HG03135 (cell line): ENCODE measurements at regions not wholly inside any gene's neighbourhood (a gene's known extent, or its start where the extent isn't known, plus 50 kb on each side); places are given as distances from the start of the nearest gene placed in this dataset.
"Not testable (repeated sequence)": the region's sequence is repeated elsewhere in the genome, so short reads cannot be mapped to it uniquely, and the experiment has no call there.

Experiments
- ATAC-seq: cut with Tn5 transposase; IDR thresholded peaks from one replicate; pipeline ENCODE4 v1.9.1; 2021; ENCODE audit warnings: mild to moderate bottlenecking, moderate library complexity; ENCODE audit not compliant: unreplicated experiment

- no peak for ATAC-seq
Measured at GRCh38 chr4:123133397-123134050, 211.1 kb upstream of the NUDT6 start.

DNA sequence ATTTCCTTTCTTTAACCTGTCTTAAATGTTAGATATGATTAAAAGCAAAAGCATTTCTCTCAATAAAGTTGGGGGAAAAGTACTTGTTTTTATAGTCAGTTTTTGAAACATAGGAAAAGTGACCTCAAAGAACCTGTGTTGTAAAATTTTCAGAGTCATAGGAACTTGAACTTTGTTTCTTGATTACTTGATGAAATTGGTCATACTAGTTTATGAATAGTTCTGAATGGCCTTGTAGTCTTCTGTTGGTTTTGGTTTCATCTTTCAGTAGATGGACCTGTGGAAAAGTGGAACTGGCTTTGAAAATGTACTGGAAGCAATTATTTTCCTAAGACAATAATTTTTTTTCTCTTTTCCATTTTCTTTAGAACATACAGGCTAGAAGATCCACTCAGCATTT lies 222.2 kb upstream of the NUDT6 start:
- no peak for ATAC-seq

DNA sequence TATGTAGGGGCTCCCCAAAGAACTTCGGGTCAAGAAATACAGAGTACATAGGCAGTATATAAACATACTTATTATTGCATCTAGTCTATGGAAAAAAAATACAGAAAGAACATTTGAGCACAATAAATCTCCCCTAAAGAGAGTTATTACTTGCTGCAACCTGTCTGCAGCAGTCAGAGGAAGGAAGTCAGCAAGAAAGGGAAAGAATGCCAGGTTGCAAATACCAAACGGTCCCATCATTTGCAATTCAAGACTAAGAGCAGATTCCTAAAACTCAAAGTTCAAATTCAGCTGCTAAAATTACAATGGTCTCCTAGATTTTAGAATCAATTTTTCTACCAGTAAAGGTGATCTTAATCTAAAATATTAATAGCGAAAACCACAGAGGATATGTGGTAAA lies 236.2 kb upstream of the NUDT6 start:
- ATAC-seq, result no peak

DNA sequence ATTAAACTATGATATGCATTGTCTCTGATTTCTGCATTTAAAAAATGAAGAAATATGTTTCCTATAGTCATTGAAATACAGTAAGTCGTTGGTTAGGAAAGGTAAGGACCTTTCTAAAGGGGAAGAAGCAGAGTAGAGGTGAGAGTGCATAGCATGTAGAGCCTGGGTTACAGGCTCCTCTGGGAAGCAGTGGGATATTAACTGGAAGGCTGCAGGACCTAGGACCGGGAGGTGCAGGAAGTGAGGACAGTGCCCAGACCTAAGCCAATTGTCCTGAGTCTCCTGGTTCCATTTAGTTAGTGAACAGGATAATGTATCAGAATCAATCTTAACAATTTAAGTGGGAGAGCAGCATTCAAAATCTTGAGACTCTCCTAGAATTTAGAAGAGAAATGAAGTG lies 237.1 kb upstream of the NUDT6 start:
- ATAC-seq, result no peak

- no peak for ATAC-seq
Measured at GRCh38 chr4:123162859-123163258, 233.7 kb upstream of the SPRY1 start.

DNA sequence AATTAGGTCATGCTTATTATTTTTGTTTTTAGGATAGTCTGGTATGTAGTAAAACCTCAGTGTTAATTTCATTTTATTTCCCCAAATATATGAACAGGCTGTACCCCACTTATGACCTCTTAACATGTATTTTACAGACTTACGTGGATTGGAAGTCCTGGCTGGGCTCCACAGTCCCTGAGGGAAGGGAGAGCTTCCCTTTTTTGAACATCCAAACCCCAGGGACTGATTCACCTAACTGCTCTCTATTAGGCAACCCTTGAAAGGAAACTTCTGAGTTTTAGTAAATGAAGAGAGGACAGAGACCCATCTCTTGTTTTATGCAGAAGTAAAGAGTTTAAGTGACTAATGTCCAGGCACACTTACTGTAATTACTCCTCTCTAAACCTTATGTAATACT lies 233.1 kb upstream of the SPRY1 start:
- no peak for ATAC-seq

- no peak for ATAC-seq
Measured at GRCh38 chr4:123166023-123166422, 230.6 kb upstream of the SPRY1 start.

- no peak for ATAC-seq
Measured at GRCh38 chr4:123167931-123168330, 228.7 kb upstream of the SPRY1 start.

- no peak for ATAC-seq
Measured at GRCh38 chr4:123168812-123169211, 227.8 kb upstream of the SPRY1 start.

DNA sequence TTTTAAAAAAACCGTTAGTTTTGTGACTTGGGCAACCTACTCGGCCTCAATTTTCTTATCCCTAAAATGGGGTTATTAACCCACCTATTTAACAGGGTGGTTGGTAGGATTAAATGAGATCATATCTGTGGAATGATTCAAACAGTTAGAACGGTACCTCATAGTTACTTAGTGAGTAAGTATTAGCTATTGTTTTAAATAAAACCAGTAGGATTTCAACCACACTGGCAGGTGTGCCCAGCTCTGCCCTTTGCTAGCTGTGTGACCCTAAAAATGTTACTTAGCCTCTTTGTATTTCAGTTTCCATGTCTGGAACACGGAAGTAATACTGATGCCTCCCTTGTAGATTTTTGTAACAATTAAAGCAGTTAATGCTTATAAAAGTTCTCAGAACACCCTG lies 225.8 kb upstream of the SPRY1 start:
- no peak for ATAC-seq

GRCh38 chr4:123176605-123177004 lies 220.0 kb upstream of the SPRY1 start:
- no peak for ATAC-seq

DNA sequence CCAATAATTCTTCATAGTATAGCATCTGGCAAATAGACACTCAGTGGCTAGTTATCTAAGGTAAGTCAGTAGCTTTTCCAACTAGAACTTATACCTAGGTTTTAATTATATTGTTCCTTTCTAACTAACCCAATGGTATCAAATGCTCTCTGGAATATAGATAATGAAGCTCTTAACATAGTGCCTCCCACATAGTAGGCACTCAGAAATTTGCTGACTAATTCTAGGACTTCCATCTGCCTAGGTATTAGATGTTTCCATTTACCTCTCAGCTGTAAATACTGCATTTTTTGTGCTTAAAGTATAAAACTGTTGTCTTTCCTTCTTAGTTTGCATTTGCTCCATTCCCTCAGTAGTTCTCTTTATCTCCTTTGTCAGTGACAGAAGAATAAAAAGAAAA lies 214.3 kb upstream of the SPRY1 start:
- no peak for ATAC-seq

- no peak for ATAC-seq
Measured at GRCh38 chr4:123183308-123183707, 213.3 kb upstream of the SPRY1 start.

DNA sequence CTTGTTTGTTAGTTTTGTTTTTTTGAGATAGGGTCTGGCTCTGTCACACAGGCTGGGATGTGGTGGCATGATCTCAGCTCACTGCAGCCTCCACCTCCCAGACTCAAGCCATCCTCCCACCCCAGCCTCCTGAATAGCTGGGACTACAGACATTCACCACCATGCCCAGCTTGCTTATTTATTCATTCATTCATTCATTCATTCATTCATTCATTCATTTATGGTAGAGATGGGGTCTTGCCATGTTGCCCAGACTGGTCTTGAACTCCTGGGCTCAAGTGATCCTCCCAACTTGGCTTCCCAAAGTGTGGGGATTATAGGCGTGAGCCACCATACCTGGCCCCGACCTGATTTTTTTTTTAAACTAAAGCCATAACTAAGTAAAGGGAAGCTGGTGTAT lies 212.8 kb upstream of the SPRY1 start:
- not testable (repeated sequence) for ATAC-seq

GRCh38 chr4:123186731-123187130 lies 209.9 kb upstream of the SPRY1 start:
- ATAC-seq, result no peak

DNA sequence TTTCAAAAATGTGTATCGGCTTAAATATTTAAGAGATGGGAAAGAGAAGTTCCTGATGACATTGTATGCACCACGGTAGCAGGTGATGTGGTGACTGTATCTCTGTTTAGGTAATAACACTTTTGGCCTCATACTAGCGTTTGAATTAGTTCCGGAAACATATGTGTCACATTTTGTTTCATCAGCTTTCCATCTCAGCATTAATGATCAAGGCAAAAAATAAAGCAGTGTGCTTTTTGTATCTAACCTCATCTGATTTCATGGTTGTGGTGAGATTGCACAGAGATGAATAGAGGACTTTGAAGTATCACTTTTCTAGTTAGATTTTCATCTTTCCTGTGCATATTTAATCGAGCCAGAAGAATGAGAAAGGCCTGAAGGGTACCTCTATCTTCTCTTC lies 206.4 kb upstream of the SPRY1 start:
- ATAC-seq, result no peak

- ATAC-seq, result no peak
Measured at GRCh38 chr4:123191728-123192127, 204.9 kb upstream of the SPRY1 start.

DNA sequence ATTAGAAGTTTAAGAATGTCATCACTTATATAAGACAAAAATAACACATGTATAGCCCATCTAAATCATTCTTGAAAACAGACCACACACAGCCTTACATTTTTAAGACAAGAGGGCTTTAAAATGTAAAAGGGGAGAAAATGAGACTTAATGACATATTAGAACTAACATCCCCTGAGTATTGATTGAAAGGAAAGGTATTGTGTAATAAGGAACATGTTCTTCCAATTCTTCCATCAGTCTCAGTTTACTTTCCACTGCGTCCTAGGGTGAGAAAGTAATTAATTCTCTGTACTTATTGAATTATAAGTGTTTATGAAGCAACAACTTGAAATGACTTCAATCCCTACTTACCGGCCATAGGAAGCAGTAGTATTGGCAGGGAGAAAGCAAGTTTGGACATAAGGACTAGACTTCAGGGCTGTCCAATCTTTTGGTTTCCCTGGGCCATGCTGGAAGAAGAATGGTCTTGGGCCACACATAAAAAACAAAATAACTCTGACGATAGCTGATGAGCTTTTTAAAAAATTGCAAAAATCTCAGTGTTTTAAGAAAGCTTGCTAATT lies 202.7 kb upstream of the SPRY1 start:
- ATAC-seq, result no peak

- no peak for ATAC-seq
Measured at GRCh38 chr4:123198706-123199105, 197.9 kb upstream of the SPRY1 start.

- no peak for ATAC-seq
Measured at GRCh38 chr4:123200051-123200940, 196.3 kb upstream of the SPRY1 start.

DNA sequence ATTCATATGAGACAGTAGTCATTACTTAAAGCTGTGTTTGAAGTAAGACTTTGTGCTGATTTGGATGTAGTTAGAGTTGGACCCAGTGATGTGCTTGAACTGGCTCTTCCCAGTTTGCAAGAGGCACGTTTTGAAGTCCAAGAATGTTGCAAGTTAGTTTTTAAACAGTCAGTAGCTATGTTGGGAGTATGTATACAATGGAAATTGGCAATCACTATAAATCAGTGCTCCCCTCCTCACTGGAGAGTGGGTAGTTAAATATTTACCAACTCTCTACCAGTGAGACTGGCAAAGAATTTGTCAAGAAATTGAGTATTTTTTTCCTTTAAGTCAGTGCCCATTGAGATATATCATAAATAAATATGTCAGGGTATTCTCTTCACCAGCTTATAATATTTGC lies 191.9 kb upstream of the SPRY1 start:
- no peak for ATAC-seq

DNA sequence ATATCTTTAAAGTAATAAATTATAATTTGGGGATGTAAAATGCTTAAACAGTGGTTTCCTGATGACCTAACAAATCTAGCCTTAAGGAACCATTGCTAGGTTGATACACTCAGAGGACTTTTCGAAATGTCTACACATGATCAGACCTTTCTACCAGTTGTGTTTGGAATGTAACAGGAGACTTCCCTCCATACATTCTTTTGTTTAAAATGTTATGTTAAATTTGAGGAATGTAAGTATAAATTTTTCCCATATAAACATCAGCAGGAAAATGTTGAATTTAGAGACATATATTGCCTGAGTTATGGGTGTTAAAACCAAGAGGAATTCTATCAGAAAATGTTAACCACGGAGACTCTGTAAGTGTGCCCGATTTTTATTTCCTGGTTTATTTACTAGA lies 190.6 kb upstream of the SPRY1 start:
- no peak for ATAC-seq
